ENCODE measurements at regions not wholly inside any gene's neighbourhood (a gene's known extent, or its start where the extent isn't known, plus 50 kb on each side); places are given as distances from the start of the nearest gene placed in this dataset.

DNA sequence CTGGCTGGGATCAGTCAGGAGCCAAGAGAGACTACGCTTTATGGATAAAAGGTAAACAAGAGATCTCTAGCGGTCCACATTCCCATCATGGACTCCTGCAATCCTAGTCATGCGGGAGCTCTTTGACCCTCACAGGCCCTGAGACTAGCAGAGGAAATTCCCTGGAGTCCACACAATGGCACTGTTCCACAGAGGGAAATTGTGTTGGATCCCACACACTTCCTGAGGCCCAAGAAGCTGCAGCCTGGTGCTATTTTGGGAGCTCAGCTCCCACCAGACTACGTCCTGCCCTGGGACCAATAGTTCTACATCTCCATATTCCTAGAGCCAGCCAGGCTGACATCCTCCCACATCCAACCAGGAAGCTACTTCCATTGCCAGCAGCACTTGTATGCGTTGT is 2358.4 kb downstream of the PCDH9 start:
- TF ChIP-seq GATA3 (IDR thresholded peaks at IDR 0.05; ENCODE audit: low read depth, low read length) (no peak), GATA2 (IDR thresholded peaks at IDR 0.05; ENCODE audit: low read depth, low read length) (no peak)

DNA sequence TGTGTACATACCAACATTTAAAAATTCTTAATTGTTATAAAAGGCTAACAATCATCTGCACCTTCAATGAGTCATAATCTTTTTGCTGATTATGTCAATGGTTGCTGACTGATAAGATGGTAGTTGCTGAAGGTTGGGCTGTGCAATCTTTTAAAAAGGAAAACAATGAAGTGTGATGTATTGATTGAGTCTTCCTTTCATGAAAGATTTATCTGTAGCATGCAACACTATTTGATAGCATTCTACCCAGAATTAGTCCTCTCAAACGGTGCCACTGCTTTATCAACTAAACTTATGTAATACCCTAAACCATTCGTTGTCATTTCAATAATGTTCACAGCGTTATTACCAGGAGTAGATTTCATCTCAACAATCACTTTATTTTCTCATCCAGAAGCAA is 2360.6 kb downstream of the PCDH9 start:
- TF ChIP-seq GATA3 (IDR thresholded peaks at IDR 0.05; ENCODE audit: low read depth, low read length), result no peak
- no peak for TF ChIP-seq GATA2 (IDR thresholded peaks at IDR 0.05; ENCODE audit: low read depth, low read length)

DNA sequence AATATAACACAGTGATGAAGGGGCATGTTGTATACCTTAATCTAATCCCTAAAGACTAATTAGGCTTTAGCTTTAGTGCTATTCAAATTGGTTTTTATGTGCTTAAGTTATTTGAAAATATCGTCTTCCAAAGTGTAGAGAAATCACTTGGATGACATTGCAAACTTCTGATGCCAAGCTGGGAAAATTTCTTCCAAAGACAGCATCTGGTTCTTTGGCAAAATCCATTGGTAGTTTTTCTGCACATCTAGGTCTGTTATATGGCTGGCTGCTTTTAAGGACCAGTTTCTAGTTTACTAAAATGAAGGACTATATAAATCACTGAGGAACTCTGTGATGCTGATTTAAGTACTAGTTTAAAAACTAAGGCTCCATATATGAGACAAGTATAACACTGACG is 2362.3 kb downstream of the PCDH9 start:
- no peak for TF ChIP-seq GATA3 (IDR thresholded peaks at IDR 0.05; ENCODE audit: low read depth, low read length)
- no peak for TF ChIP-seq GATA2 (IDR thresholded peaks at IDR 0.05; ENCODE audit: low read depth, low read length)

DNA sequence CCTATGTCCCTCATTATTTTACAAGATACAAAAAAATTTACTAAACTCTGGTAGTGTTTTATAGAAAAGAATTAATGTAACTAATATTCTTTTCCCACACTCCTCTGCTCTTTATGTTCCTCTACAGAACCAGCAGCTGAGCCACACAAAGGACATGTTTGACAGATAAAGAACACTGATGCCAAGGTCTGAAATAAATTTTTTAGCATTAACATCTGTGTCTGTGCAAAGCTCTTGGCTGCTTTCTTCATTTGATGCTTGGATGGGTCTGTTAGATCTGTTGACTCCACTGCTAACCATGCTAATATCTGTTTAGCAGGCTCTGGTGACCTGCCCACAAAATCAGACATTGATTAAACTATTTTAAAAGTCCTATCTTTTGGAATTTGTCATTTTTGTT is 2363.8 kb downstream of the PCDH9 start:
- TF ChIP-seq GATA2 (IDR thresholded peaks at IDR 0.05; ENCODE audit: low read depth, low read length) (no peak), GATA3 (IDR thresholded peaks at IDR 0.05; ENCODE audit: low read depth, low read length) (no peak)

DNA sequence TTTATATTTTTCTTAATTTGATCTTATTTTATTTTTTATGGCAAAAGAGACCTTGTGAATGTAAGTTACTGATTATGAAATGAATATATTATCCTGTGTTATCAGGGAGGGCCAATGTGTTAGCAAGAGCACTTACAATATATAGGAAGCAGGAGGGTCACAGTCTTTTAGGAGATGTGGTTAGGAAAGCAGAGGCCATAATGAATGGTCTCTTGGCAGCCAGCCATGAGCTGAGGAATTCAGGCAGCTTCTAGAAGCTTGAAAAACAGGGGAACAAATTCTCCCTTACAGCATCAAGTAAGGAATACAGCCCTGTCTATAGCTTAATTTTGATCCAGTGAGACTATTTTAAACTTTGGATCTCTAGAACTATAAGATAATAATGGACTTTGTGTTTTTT is 2374.6 kb downstream of the PCDH9 start:
- TF ChIP-seq GATA3 (IDR thresholded peaks at IDR 0.05; ENCODE audit: low read depth, low read length) (no peak), GATA2 (IDR thresholded peaks at IDR 0.05; ENCODE audit: low read depth, low read length) (no peak)

DNA sequence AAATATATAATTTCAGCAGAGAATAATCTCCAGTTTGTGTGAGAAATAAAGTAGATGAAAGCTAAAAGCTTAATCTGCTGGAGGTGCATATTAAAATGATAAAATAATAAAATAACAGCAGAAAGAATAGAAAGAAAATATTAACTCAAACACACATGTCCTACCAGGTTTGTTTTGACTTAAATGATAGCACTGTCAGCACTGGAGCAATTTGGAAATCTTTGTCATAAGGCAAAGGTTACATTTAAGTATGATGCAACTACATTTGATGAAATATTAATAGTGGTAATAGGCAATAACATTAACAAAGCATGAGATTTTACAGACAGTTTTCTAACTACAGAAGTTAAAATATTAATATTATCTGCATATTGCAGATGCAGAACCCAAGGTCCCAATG is 2380.1 kb downstream of the PCDH9 start:
- TF ChIP-seq GATA2 (IDR thresholded peaks at IDR 0.05; ENCODE audit: low read depth, low read length), result no peak
- TF ChIP-seq GATA3 (IDR thresholded peaks at IDR 0.05; ENCODE audit: low read depth, low read length), result no peak

DNA sequence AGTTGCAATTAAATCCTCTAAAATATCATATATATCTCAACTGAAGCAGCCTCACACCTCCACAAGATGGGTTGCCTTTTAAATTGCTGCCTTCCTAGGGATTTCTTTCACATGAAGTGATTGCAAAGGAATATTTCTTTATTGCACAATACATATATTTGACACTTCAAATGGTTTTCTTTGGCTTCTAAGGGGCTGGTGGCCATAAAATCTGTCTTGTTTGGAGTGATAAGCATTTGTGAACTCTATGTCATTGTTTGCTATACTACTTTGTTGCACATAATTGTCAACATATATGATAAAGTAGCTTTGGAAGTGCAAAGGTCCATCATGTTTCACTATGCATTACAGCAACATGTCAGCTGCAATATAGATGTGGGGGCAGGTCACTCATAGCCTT is 2380.9 kb downstream of the PCDH9 start:
- TF ChIP-seq GATA3 (IDR thresholded peaks at IDR 0.05; ENCODE audit: low read depth, low read length) (no peak), GATA2 (IDR thresholded peaks at IDR 0.05; ENCODE audit: low read depth, low read length) (no peak)

DNA sequence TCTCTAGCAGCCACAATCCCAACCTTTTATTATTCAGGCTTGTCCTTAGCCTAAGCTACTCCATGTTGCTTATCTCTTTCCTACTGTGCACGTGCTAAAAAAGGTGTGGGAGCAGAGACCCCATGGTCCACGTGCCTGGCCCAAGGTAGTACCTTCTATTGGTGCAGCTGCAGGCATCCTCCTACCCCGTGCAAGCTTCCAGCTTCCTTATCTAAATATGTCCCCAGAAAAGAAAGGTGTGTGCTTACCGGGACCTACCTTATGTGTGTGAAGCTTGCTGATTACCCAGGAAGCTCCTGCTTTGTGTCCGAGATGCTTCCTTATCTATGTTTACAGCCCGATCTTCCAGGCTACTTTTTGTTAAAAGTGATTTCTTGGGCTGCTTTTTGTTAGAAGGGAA is 2382.4 kb downstream of the PCDH9 start:
- no peak for TF ChIP-seq GATA2 (IDR thresholded peaks at IDR 0.05; ENCODE audit: low read depth, low read length)
- no peak for TF ChIP-seq GATA3 (IDR thresholded peaks at IDR 0.05; ENCODE audit: low read depth, low read length)

DNA sequence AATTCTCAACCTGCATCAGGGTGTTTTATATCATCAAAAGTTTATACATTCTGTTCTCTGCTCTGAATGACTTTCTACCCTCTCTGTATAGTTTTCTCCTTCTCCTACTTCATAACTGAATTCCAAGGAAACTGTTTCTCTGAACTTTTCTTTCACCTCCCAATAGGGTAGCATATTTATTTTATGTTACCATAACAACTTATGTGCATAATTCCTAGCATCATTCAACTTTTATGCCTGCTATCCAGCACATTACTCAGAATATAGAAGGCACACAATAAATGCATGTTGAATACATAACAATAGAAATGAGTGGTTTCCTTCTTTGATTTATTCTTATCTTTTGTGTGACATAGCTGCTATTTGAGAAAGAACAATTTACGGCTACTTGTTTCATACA is 2385.0 kb downstream of the PCDH9 start:
- TF ChIP-seq GATA3 (IDR thresholded peaks at IDR 0.05; ENCODE audit: low read depth, low read length), result no peak
- TF ChIP-seq GATA2 (IDR thresholded peaks at IDR 0.05; ENCODE audit: low read depth, low read length), result no peak

DNA sequence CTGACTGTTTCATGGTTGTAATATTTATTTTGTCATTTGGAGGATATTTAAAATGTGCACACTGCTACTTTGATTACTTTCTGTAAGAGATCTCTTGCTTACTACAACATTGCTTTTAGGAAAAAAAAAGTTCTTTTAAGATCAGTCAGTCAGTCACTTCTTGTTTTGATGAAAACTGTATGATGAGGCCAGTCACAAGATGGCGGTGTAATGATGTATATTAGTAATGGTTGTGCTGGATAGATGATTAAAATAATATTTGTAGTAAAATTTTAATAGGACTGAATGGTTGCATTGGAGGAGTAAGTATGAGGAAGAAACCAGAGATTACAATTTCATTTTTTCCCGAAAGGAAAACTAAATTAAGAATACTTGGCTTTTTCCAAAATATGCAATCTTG is 2411.1 kb downstream of the PCDH9 start:
- no peak for TF ChIP-seq GATA2 (IDR thresholded peaks at IDR 0.05; ENCODE audit: low read depth, low read length)
- no peak for TF ChIP-seq GATA3 (IDR thresholded peaks at IDR 0.05; ENCODE audit: low read depth, low read length)

DNA sequence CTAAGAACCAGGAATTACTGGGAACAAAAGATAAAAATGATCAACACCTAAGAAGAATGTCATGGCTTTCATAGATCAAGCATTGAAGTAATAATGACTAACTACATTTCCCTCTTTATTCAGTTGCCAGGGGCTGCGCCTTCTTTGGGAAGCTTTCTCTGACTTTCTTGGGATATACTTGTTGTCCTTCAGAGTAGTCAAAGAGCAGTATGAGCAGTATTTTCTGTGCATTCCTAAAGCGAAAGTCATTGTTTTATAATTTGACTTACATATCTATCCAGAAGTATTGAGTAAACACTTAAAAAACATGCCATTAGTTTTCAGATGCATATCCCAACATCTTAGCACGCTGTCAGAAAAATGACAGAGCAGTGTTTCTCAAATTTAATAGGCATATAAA is 2412.4 kb downstream of the PCDH9 start:
- no peak for TF ChIP-seq GATA2 (IDR thresholded peaks at IDR 0.05; ENCODE audit: low read depth, low read length)

DNA sequence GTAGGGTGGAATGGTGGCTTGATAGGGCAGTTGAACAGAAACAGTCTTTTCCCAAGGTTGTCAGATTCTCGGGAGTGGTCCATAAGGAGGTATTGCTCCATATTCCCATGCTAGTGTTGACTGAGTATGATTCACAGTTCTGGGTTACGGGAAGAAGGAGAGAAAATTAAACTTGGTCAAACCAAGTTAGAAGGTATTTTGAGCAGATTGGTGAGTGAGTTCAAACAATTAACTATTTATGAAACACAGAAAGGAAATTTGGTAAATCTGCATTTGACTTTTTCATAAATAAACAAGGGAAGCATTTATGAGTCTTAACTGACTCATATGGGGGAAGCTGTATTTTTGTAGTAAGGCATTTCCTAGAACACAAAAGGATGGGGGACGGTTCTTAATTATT is 2419.4 kb downstream of the PCDH9 start:
- no peak for TF ChIP-seq GATA3 (IDR thresholded peaks at IDR 0.05; ENCODE audit: low read depth, low read length)
- no peak for TF ChIP-seq GATA2 (IDR thresholded peaks at IDR 0.05; ENCODE audit: low read depth, low read length)

DNA sequence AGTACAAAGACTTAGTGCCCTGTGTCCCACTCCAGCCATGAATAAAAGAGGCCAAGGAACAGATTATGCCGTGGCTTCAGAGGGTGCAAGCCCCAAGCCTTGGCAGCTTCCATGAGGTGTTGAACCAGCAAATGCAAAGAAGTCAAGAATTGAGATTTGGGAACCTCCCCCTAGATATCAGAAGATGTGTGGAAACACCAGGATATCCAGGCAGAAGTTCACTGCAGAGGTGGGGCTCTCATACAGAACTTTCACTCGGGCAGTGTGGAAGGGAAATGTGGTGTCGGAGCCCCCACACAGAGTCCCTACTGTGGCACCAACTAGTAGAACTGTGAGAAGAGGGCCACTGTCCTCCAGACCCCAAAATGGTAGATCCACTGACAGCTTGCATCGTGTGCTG is 2421.4 kb downstream of the PCDH9 start:
- TF ChIP-seq GATA2 (IDR thresholded peaks at IDR 0.05; ENCODE audit: low read depth, low read length) (no peak), GATA3 (IDR thresholded peaks at IDR 0.05; ENCODE audit: low read depth, low read length) (no peak)

DNA sequence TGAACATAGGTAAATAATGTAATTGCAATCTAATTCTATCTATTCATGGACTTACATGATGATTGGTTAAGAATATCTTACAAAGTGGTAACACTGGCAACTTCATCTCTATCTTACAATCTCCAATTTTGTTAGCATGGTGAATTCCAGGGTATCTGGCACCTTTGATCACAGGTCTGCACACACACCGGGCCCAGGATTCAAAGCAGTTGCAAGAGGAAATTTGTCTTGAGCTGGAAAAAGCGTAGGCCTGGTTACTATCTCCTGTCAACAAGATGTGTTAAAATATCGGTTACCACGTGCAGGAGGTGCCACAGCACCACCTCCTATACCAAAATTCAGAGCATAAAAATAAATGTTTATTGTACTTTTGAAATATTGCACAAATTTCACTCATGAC is 2428.4 kb downstream of the PCDH9 start:
- TF ChIP-seq GATA3 (IDR thresholded peaks at IDR 0.05; ENCODE audit: low read depth, low read length), result no peak
- TF ChIP-seq GATA2 (IDR thresholded peaks at IDR 0.05; ENCODE audit: low read depth, low read length), result no peak

DNA sequence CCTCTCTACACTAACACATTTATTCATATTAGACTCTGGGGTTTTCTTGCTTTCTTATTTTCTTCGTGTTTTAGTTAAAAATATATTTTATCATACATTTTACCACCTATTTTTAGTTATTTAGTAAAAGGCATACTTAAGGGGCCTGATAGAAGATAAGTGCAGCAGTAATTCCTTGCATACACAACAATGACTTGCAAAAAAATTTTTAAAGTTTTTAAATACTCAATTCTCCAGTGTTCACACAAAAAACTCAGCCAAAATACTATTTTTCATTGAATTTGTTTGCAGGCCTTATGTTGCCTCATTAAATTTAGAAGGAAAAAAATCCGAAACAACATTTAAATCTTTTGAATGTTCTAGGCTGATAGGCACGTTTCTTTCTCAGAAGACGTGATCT is 2431.7 kb downstream of the PCDH9 start:
- TF ChIP-seq GATA3 (IDR thresholded peaks at IDR 0.05; ENCODE audit: low read depth, low read length) (no peak), GATA2 (IDR thresholded peaks at IDR 0.05; ENCODE audit: low read depth, low read length) (no peak)

DNA sequence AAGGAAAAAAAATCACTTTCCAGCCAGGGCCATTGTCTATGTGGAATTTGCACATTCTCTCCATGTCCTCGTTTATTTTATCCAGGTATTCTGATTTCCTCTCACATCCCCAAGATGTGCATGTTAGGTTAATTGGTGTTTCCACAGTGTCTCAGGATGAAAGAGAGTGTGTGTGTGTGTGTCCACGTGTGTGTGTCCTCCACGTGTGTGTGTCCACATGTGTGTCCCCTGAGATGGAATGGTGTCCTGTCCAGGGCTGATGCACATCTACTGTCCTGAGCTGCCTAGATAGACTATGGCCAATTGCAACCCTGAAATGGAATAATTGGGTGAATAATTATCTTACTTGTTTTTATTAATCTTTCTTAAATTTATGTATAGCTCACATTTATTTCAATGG is 2436.5 kb downstream of the PCDH9 start:
- TF ChIP-seq GATA3 (IDR thresholded peaks at IDR 0.05; ENCODE audit: low read depth, low read length) (no peak), GATA2 (IDR thresholded peaks at IDR 0.05; ENCODE audit: low read depth, low read length) (no peak)
